C1 segment of cervical spinal cord (tissue), 14 donors: ENCODE measurements at regions not wholly inside any gene's neighbourhood (a gene's known extent, or its start where the extent isn't known, plus 50 kb on each side); places are given as distances from the start of the nearest gene placed in this dataset.

ENCODE experiments used
- DNase-seq, 14 donors: peaks; one replicate each; lab custom pipeline; 2025; lab: John Stamatoyannopoulos, UW

- DNase-seq, result no peak
These were observed 490.2 kb downstream of the TLL1 start for GRCh38 chr4:166363198-166363597.

DNA sequence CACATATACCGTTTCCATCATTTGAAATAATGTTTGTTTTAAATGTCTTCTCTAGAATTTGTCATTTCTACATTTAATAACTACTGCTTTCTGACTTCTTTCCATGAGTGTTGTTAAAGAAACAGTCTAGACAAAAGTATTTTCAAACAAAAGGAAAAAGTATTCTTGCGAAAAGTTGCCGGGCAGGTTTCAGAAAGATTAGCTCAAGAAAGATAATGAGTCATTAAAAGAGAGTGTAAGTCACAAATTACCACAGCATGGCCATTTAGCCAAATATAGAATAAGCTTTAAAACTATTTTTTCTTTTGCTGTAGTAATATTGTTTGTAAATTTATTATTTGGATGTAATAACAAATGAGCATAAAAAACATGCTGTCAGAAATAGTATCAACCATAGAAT lies 493.0 kb downstream of the TLL1 start:
- DNase-seq, result no peak

DNA sequence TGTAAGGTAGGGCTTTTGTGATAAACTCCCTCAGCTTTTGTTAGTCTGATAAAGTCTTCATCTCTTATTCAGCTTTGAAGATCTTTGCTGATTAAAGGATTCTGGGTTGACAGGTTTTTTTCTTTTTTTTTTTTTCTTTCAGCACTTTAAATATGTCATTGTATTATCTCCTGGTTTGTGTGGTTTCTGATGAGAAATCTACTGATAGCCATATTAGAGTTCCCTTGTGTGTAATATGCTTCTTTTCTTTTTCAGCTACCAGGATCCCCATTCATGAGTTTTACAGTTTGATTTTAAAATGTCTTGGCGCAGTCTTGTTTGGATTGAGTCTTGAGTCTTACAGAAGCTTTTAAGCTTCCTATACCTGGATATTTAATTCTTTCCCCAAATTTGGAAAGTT lies 504.5 kb downstream of the TLL1 start:
- no peak for DNase-seq

- no peak for DNase-seq
These were observed 513.7 kb downstream of the TLL1 start for GRCh38 chr4:166386491-166387360.

- no peak for DNase-seq
These were observed 518.5 kb downstream of the TLL1 start for GRCh38 chr4:166391501-166391900.

DNA sequence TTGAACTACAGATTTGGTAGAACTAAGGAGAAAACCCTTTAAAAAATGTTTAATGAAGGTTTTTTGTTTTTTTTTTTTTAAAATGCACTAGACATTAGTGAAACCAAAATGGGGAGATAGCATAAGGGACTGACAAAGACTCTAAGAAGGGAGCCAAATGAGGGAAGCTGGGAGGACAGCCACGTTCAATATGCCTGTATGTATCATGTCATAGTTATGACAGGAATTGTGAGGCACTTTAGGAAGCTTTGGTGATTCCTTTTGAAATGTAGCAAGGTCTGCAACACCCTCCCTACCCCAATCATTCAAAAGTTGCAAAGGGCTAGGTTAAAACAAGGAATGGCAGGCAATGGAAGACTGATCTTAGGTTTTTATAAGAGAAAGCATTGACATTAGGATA lies 526.0 kb downstream of the TLL1 start:
- no peak for DNase-seq

DNA sequence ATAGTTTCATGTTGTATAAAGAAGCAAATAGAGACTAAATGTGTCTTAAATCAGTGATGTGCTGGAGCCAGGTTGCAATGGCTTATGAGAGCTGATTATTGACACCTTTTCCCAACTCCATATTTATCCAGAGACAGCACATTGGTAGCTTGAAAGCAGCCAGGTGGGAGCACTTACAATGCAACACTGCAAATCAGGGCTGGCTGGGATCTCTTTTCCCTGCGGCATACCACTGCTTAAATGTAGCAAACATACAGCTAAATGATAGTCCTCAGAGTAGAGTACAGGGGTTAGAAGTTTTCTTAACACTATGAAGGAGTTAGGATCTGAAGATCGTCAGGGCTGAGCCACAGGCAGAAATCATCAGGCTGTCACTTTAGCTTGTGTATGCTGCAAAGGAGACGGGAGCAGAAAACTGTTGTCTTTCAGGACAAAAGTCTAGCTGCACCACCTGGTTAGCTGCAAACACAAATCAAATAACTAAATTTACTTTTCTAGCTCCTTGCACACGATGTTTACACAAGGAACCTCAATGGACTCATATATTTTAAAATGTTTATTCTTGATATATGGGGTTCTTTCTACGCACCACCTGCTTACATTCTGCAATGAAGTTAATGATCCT lies 527.3 kb downstream of the TLL1 start:
- DNase-seq, result no peak

GRCh38 chr4:166413356-166413755 lies 540.3 kb downstream of the TLL1 start:
- DNase-seq, result no peak

DNA sequence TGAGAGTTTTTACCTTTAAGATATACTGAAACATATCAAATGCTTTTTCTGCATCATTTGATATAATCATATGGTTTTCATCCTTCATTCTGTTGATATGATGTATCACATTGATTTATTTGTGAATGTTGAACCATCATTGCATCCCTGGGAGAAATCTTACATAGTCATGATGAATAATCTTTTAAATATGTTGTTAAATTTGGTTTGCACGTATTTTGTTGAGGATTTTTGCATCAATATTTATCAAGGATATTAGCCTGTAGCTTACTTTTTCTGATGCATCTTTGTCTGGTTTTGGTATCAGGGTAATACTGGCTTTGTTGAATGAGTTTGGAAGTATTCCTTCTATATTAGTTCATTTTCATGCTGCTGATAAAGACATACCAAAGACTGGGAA lies 541.4 kb downstream of the TLL1 start:
- no peak for DNase-seq

- no peak for DNase-seq
These were observed 542.7 kb downstream of the TLL1 start for GRCh38 chr4:166415749-166416148.

DNA sequence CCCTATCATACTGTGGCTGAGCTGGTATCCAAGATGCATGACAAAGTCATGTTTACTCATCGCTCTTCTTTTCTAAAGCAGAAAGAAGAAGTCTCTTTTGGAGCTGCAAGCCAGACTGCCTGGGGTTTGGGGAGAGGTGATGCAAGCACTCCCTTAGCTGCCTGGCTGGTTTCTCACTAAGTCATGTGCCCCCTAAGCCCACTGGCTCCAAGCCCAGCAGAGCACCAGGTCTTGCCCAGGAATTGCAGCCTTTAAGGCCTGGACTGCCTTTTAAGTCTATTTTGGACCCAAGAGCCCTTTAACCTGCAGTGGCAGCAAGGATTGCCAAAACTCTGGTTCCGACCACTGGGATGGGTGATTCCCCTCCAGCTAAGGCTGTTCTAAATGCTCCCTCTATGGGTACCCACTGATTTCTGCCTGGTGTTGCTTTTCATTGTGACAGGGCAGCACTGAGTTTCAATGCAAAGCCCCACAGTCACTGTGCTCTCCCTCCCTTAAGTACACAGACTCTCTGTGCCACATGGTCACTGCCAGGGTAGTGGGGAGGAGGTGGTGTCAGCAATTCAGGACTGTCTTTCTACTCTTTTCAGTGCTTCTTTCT lies 548.6 kb downstream of the TLL1 start:
- DNase-seq, result no peak

DNA sequence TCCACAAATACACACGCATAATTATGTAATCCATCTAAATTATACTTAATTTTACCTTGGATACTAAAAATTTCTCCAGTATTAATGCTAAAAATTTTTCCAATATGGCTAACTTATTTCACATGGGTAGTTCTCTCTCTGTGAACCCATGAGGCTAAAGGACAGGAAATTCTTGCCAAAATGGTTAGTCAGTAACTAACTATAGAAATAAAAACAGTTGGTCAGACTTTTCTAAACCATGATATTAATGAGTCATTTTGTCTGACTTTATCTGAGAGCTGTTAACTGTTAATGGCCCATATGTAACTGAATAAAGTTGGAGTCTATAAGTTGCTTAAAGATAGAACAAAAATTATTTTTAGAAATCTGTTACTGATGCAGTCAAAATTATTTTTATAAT lies 549.4 kb downstream of the TLL1 start:
- no peak for DNase-seq

DNA sequence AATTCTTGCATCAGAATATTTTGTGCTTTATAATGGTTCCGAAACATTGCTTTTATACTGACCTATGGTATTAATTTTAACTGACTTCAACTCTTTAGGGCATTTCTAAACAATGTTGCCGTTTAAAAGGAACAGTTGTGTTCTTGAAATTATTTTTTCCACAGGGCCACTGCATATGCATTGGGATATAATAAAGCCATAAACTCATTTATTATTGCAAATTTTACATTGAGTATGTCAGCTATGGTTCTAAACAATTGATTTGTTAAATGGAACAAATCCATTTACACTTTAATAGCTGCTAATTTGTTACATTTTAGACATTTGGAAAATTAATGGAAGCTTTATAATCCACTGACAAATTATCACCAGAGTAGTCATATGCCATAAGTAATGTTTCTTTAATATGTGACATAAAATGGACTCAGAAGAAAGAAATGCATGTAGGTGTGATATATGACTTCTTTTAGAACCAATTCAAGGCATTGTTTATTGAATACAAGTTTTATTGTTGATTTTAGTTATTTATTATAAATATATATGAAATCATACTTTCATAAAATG lies 553.3 kb downstream of the TLL1 start:
- no peak for DNase-seq

DNA sequence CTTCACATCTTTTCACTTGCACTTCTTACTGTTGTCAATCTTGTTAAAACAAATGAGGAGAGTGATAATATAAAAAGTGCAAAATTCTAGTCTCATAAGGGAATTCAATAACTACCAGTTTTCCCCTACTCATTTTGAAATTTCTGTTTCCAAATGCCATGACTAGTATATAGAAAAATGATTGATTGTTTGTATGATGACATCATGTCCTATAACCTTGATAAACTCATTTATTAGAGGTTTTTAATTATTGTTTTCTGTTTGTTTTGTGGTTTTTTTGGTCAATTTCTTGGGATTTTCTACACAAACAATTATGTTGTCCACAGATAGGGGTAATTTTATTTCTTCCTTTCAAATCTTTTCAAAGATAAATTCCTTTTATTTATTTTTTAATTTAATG lies 559.1 kb downstream of the TLL1 start:
- DNase-seq, result no peak

DNA sequence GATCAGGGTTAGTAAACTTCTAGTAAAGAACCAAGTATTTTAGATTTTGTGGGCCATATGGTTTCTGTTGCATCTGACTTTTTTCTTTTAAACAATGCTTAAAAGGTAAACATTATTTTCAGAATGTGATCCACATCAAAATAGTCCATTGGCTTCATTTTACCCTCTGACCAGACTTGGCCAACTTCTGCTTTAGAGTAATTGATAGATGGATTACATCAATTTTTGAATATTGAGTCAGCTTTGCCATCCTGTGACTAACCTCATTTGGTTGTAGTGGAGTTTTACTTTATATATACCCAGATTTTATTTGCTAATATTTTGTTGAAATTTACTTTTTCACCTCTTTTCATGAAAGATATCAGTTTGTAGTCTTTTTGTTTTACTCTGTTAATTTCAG lies 559.8 kb downstream of the TLL1 start:
- no peak for DNase-seq

- no peak for DNase-seq
These were observed 562.4 kb downstream of the TLL1 start for GRCh38 chr4:166435449-166435848.

- no peak for DNase-seq
These were observed 585.7 kb downstream of the TLL1 start for GRCh38 chr4:166458756-166459155.

- DNase-seq, result no peak
These were observed 586.6 kb downstream of the TLL1 start for GRCh38 chr4:166459621-166460020.

DNA sequence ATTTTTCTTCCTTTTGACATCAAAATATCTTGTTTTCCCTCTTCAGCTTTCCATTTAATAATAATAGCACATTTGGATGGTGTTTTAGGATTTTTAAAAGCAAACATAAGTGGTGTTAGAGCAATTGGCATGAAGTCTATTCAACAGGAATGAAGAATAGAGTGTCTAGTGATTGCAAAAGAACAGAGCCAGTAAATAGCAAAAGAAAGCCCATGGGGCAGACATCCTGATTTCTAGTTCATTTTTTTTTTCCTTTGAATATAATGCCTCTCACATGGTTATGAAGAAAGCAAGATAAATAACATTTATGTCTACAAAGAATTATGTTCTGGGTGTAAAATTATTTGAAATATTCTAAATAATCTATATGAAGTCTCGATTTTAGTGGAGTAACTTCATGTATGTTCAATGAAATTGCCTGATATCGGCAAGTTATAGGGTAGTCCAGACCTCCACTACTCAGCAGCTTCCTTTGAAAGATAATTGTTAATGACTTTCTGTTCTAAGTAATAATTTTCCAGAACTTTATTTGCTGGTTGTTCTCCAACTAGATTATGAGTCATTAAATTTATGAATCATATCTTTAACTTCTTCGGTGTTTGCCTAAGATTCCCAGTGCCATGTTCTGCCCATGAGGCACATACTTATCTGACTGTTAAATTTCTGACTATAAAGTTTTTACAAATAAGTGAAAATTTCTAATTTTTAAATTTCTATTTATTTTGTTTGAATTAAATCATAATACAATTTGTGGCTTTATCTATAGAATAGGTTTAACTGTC lies 587.9 kb downstream of the TLL1 start:
- DNase-seq, result no peak

DNA sequence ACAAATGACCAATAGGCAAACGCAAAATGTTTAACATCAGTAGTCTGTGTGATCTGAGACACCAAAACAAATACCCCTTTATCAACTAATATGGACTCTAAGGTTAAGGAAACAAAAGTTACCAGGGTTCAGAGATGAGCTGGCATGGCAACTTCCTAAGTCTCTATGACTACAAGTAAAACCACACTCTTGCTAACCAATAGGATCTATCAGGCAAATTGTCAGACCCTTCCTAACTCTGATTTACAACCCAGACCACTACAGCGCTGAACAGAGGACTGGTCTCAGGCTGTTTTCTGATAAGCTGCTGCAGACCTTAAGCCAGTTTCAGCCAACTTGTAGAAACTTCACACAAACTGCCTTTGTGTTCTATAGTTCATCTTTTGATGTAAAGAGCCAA lies 608.0 kb downstream of the TLL1 start:
- DNase-seq, result no peak

DNA sequence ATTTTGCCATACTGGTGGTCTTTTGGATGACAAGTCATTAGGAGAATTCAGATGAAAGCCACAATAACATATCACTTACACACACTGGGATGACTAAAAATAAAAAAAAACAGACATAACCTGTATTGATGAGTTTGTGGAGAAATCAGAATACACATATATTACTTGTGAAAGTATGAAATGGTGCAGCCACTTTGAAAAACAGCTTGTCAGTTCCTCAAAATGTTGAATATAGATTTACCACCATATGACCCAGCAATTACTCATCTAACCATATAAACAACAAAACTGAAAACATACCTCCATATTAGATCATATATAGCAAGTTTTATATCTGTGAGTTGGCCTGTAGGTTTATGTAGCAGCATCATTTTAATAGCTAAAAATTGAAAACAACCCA lies 608.7 kb downstream of the TLL1 start:
- DNase-seq, result no peak

DNA sequence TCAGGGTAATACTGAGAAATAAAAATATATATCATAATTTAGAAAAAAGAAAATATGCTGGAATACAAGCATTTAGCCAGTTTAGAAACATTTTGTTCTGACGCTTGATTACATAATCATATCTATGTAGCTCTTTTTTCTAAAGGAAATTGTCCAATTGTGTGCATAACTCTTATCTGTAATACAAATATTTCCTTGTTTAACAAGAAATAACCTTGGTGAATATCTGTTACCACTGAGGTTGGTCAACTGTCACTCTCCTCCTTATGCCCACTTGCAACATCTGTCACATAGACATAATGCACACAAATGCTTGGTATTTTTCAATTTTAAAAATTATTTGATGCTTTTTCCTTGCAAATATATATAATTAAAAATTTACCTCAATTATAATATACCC lies 609.7 kb downstream of the TLL1 start:
- no peak for DNase-seq
